ENCODE measurements at regions not wholly inside any gene's neighbourhood (a gene's known extent, or its start where the extent isn't known, plus 50 kb on each side); places are given as distances from the start of the nearest gene placed in this dataset.

DNA sequence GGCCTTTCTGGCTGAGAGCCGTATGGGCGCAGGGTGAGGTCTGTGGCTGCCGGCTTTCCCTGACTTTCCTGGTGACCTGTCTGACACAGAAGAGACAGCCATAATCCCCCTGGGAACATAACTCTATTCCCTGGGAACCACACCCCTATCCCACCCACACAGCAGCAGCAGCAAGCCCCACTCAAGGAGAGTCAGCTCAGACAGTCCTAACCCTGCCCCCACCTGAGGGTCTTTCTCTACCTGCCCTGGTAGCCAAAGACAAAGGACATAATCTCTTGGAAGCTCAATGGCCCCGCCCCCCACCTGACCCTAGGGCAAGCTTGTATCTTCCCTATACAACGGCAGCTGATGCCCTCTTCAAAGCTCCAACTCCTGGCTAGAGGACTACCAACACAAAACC is 74.6 kb downstream of the PABPC4L start:
- TF ChIP-seq, protein P1, sequence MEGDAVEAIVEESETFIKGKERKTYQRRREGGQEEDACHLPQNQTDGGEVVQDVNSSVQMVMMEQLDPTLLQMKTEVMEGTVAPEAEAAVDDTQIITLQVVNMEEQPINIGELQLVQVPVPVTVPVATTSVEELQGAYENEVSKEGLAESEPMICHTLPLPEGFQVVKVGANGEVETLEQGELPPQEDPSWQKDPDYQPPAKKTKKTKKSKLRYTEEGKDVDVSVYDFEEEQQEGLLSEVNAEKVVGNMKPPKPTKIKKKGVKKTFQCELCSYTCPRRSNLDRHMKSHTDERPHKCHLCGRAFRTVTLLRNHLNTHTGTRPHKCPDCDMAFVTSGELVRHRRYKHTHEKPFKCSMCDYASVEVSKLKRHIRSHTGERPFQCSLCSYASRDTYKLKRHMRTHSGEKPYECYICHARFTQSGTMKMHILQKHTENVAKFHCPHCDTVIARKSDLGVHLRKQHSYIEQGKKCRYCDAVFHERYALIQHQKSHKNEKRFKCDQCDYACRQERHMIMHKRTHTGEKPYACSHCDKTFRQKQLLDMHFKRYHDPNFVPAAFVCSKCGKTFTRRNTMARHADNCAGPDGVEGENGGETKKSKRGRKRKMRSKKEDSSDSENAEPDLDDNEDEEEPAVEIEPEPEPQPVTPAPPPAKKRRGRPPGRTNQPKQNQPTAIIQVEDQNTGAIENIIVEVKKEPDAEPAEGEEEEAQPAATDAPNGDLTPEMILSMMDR (conservative IDR thresholded peaks at IDR 0.05) = no peak
- no peak for TF ChIP-seq ZFX (IDR thresholded peaks at IDR 0.05)
